DMS114 treated with DMSO at 0.1 percent for 48 hours (cell line): ENCODE measurements at regions not wholly inside any gene's neighbourhood (a gene's known extent, or its start where the extent isn't known, plus 50 kb on each side); places are given as distances from the start of the nearest gene placed in this dataset.
"Not testable (repeated sequence)": the region's sequence is repeated elsewhere in the genome, so short reads cannot be mapped to it uniquely, and the experiment has no call there.

Experiments used
- DNase-seq: peaks from one replicate; lab custom pipeline; 2025; ENCODE audit not compliant: unreplicated experiment; lab: John Stamatoyannopoulos, UW

DNA sequence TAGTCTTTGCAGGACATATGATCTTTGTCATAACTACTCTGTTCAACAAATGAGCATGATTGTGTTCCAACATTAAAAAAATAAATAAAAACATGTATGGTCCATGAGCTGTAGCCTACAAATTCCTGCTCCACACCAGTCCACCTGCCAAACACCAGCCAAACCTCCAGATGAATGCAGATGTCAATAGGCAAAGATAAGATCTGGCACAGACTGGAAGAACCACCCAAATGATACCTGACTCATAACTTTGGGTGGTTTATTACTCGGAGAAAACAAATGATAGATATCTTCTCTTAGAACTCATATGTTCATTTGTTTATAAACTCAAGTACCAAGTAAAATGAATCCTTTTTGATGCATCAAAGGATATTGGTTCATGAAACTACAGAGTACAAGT is 425.1 kb downstream of the GBA3 start:
- DNase-seq, result no peak

DNA sequence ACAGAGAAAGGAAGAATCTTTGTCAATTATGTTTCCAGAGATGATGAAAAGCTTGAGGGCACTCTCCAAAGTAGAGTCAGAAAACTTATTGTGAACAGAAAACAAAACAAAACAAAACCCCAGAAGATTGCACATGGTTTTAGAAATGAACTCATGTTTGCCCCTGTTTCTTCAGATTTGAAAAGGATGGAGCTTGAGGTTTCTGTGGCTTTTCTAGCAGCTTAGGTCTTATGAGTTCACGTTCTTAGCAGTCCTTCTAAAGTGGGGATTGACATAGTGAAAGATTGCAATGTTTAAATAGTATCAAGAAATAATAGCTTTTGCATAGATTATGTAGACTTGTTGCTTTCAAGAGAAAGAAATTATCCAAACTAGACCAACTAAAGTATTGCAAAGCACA is 421.8 kb downstream of the GBA3 start:
- no peak for DNase-seq

DNA sequence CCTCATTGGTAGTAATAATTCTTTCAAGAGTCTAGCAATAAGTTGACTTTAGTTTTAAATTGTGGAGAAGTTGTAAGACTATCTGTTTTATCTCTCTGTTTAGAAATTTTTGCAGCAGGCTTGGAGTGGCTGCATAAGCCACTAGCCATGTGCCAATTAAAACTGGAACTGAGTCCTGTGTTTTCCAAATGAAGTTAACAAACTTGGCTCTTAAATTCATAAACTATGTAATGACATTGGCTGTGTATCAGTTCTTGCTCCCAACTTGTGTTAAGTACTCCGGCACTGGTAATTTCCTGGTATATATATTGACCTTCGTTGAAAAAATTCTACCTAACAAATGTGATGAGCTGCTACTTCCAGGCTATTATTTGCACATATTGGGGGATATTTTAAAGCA is 420.4 kb downstream of the GBA3 start:
- DNase-seq, result no peak

DNA sequence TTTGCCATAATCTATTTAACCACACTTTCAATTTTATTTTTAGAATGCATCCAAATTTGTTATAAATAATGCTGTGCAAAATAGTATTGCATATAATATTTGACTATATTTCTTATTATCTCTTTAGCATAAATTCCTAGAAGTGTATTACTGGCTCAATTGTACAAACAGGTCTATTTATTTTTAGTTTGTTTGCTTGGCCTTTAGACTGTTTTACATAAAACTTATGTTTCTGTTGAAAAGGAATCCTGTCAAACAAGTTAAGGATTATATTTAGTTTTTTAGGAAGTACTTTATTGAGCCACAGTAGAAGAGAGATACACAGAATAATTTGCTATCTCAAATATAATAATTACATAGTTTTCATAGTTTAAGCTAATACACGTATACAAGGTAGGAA is 413.8 kb downstream of the GBA3 start:
- no peak for DNase-seq

DNA sequence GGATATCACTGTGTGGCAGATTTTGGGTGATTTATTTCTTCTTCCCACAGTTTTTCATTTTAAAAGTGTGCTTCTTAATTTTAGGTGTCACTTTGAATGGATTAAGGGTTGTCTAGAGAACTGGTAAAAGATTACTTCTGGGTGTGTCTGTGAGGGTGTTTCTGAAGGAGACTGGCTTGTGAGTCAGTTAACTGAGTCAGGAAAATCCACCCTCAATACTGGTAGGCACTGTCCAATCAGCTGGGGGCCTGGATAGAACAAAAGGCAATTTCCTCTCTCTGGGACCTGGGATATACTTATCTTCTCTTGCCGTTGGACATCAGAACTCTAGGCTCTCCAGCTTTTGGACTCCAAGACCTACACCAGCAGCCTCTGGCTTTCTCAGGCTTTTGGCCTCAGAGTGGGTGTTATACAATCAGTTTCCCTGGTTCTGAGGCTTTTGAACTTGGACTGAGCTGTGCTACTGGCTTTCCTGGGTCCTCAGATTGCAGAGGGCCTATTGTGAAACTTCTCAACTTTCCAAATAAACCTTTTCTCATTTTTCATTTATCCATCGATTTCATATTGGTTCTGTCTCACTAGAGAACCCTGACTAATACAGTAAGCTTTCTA is 413.1 kb downstream of the GBA3 start:
- no peak for DNase-seq

DNA sequence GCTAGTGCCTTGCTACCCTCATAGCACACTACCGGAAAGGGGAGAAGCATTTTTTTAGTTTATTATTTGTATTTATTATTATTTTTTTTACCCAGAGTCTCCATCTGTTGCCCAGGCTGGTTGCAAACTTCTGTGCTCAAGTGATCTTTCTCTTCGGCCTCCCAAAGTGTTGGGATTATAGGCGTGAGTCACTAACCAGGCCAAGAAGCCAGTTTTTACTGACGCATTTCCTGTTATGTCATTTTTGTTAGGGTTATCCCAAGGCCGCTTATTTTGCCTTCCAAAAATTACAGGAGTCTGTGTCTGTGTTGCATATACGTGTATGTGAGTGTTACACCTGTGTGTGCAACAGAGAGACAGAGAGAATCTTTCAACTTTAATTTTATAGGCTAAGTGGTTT is 404.5 kb downstream of the GBA3 start:
- DNase-seq, result no peak

DNA sequence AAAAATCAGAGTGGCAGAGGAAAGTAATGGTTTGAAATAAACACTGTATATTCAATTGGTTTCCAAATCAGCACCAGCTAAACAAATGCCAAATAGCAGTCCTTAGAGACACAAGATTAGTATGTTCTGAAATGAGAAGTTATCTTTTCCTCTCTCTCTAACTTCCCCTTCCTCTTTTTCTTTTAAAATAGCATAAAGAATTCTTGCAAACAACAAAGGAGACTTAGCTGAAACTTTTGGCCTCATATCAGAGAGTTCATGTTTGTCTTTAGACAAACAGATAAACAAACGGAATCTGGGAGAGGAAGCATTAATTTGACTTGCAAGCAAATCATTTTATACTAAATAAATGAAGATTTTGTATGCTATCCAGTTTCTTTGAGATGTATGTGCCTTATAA is 399.0 kb downstream of the GBA3 start:
- DNase-seq, result no peak

DNA sequence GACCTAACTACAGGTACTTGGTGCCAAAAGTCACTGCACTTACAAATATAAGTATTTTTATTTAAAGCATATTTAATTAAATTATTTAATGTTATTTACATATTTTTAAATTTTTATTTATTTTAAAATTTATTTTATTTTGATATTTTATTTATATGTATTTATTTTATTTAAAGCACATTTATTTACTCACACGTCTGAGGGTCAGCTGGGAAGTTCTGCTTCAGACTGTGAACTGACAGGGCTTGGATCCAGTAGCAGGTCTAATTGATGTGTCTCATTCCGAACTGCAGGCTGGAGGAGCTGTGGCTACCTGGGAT is 392.5 kb downstream of the GBA3 start:
- no peak for DNase-seq

DNA sequence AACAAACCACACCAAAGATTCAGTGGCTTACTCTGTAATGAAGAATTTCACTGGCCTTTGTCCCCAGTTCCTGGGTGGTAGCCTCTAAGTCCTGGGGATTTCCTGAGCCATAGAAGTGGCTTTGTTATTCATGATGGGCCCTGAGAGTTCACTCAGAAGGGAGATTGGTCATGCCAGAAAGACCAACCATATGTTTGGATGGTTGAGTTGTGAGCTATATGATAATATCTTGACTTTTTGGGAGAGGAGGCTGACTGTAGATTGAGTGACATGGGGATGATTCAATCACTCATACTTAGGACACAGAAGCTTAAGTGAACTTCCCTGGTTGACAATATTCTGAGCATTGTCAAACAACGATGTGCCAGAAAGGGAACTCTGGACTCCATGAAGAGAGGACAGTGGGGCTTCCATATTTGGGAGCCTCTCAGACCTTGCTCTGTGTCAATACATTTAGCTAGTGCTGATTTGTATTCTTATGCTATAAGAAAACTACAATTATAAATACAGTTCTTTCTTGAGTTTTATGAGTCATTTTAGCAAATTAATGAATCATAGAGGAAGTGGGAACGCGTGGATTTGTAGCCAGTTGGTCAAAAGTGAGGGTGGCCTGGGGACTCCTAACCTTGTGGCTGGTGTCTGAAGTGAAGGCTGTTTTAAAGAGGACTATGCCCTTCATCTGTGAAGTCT is 392.0 kb downstream of the GBA3 start:
- DNase-seq, result no peak

DNA sequence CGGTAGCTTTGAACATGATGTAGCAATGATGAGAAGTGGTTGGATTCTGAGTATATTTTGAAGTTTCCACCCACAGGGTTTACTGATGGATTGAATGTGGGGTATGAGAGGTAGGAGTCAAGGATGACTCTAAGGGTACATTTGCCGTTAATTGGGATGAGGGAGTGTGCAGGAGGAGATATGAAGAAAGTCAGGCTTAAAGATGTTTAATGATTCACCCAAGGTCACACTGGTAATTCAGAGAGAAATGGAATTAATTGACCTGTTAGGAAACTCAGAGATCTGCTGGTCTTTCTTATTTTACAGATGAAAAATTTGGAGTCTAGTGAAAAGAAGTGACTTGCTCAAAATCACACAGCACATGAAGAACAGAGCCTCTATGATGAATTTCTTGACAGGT is 390.7 kb downstream of the GBA3 start:
- no peak for DNase-seq

DNA sequence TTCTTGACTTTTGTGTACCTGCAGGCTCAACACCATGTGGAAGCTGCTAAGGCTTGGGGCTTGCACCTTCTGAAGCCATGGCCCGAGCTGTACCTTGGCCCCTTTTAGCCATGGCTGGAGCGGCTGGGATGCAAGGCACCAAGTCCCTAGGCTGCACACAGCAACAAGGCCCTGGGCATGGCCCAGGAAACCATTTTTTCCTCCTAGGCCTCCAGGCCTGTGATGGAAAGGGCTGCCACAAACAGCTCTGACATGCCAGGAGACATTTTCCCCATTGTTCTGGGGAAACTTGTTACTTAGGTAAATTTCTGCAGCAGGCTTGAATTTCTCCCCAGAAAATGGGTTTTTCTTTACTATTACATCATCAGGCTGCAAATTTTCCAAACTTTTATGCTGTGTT is 387.4 kb downstream of the GBA3 start:
- DNase-seq, result not testable (repeated sequence)

DNA sequence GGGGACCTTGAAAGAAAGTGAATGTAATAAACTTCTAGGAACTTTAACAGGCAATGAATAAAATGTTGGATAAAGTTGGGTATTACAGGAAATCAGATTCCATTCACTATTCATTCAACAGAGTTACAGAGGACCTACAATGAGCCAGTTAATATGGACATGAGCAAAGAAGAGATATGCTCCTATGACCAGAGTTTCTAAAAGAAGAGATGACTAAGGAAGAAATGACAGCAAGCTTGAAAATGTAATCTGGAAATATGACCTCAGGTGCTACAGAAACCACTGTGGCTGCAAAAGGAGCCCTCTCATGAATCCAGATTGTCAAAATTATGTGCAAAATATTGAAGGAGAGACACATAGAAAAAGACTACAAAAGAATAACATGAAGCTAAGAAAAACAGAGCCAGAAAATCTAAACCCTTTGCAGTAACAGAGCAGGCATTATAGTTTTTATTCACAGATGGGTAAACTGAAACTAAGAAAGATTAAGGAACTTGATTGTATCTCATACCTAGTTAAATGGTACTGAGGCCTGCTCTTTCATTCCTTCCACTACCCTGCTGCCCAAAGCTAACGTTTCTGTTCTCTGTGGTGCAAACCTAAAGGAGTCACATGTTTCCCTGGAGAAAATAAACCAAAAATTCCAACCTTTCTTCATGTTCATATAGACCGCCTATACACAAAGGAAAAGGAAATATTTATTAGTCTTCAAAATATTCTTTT is 378.3 kb downstream of the GBA3 start:
- no peak for DNase-seq

DNA sequence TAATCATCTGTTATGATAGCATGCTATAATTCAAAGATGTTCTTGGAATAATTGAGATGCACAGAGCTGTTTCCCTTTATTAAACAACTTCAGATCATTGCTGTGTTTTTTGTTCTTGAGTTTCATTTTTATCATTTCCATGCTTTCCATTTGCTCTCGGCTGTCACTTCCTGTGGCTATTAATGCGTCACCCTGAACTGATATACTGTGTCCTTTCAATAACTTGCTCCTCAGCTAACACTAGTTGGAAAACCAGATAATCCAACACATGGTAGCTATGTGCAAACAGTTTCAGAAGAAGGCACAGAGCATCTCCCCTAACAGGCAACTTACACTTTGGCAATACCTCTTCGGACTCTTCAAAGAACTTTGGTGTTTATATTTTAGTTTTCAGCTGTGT is 376.0 kb downstream of the GBA3 start:
- no peak for DNase-seq

DNA sequence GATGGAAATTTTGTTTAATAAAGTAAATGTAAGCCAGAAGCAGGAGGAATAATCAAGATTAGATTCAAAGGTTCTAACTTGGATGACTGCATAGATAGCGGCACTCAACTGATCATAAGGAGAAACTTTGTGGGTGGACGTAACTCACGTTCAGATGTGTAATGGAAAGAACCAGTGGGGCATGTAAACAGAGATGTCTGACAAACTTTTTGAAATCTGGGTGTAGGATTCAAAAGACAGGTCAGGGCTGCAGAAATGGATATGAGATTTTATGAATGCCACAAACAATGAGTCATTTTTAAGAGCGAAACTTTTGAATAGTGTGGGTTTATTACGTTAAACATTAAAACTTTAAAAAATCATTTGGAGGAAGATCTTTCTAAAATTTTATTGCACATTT is 375.6 kb downstream of the GBA3 start:
- DNase-seq, result no peak

DNA sequence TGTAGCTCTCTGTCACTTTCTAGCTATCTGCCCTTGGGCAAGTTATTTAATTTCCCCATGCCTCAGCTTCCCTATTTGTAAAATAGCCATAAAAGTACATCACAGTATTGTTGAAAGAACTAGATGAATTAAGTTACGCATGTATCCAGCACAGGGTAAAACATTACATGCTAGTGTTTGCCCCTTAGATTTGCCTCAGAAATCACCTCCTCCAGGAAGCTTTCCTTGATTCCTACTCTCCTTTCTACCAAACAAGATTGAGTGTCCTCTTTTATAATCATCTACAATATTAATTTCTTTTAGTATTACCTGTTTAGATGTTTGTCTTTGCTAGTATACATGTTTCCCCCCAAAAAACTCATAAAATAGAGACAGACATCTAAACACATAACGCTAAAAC is 369.5 kb downstream of the GBA3 start:
- DNase-seq, result no peak

DNA sequence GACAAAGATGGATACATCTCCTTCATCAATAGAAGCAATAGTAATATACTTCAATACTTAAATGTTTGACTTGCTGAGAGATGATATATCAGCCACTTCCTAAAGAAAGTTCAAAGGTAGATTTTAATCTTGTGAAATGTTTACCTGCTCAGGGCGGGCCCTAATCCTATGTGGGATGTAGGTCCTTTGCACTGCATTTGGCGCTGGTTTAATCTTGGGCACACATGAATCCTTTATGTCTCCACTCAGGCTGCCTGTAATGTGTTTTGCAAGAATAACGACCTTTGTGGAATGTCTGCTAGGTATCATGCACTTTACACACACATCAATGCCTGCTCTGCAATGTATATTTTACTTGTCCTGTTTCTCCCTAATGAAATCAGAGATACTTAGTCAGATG is 368.7 kb downstream of the GBA3 start:
- no peak for DNase-seq

DNA sequence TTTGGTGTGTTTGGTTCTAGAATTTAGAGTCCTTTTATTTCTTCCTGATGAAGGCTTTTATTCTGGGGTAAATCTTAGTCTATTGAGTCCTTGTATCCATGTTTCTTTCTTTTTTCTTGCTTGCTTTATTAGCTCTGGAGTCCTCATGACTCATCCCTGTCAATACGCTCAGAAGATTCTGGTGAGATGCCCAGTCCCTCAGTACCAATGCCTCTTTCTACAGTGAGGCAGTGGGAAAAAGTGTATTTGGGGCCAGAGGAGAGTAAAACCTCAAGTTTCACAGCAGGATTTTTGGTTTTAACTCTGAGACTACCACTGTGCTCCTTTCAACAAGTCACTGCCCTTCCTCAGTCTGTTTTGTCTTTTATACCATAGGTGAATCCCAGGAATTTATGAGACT is 368.0 kb downstream of the GBA3 start:
- no peak for DNase-seq

DNA sequence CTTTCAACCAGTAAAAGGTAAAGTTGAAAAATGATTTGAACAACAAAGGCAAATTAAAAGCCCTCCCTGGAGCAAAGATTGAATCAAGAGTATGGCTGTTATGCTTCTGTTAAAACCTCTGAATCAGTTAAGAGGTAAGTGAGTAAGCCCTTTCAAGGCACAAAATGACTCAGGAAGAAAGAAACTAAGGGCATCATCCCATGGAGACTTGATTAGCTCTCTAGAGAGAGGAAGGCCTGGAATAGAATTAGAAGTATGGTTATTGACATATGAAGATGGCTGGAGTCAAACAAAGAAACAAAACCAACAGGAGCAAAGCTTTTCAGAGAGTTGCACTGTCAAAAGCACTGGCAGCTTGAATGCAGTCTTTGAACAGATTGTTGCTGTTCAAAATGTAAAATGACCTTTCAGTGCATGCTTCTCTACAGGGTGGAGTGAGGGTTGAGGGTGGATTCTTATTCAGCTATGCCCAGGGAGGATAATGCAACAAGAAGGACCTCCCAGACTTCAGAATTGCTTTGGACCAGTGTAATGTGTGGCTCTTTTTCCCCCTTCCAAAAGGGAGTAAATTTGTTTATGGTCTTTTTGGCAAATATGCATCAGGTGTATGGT is 365.5 kb downstream of the GBA3 start:
- DNase-seq, result no peak

DNA sequence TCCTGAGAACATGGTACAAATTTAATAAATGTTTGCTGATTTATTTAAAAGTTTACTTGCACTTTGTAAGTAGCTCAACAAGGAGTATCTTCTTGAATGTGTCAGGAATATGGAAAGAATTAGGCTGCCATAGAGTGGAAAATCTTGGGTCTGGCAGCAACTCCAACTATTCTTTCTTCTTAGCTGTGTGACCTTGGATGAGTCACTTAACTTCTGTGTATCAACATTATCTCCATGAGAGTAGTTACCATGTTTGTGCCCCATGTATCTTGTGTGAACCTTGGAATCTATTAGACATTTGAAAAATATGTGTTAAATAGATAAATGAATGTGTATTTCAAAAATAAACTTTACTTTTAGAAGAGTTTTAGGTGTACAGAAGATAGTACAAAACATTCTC is 348.8 kb downstream of the GBA3 start:
- DNase-seq, result no peak

DNA sequence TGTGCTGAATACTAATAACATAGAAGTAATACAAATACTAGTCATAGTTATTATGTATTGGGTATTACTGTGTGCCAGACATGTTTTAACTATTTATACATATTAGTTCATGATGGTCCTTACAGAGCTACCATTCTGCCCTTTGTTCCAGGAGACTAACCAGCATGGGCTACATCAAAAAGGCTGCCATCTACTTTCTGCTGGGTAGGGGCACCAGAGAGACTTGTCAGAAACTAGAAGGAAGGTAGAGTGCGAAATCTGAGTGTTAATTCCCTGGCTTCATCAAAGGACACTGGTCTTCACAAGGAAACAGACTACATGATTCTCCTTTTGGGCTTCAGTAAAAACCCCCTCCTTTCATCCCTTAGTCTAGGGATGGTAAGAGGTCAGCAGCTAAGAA is 347.8 kb downstream of the GBA3 start:
- no peak for DNase-seq

DNA sequence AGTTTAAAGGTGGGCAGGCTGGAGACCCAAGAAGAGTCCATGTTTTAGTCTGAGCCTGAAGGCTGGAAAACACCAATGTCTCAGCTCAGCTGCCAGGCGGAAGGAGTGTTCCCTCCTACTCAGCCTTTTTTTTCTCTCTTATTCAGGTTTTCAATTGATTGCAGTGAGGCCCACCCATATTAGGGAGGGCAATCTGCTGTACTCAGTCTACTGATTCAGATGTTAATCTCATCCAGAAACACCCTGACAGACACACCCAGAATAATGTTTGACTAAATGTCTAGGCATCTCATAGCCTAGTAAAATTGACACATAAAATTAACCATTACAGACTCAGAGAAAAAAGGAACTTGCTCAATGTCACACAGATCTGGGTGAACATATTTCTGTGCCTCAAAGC is 347.1 kb downstream of the GBA3 start:
- no peak for DNase-seq
